Inferior parietal cortex (tissue), 1 donor: ENCODE measurements at regions not wholly inside any gene's neighbourhood (a gene's known extent, or its start where the extent isn't known, plus 50 kb on each side); places are given as distances from the start of the nearest gene placed in this dataset.
A peak's percentile ranks its signal among the peaks of the same experiment; 100 is the strongest.

Source experiments
- DNase-seq: peaks from one replicate; pipeline ENCODE4 v3.0.0-alpha.2; 2016; ENCODE audit errors: extremely low spot score

DNA sequence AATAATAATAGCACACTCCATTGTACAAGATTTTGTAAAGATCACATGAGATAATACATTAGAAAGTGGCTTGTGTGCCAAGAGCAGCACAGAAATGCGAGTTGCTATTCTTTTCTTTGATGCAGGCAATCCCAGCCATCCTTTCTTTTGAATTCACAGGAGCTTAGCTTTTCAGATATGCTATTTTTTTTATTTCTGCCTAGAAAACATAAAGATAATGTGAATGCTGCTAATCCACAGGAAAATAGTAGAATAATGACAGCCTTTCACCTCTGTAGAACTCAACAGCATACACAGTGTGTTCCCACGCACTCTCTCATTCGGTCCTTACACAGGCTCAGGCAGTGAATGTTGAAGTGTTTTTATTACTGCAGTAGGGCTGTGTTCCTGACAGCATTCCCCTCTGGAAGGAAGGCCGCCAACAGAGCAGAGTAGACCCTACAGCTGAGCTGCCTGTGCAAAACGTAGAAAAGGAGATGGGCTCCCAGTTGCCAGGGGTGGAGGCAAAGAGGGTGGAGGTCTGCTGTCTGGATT, 138.8 kb upstream of the TAPT1 start:
- DNase-seq: no peak

DNA sequence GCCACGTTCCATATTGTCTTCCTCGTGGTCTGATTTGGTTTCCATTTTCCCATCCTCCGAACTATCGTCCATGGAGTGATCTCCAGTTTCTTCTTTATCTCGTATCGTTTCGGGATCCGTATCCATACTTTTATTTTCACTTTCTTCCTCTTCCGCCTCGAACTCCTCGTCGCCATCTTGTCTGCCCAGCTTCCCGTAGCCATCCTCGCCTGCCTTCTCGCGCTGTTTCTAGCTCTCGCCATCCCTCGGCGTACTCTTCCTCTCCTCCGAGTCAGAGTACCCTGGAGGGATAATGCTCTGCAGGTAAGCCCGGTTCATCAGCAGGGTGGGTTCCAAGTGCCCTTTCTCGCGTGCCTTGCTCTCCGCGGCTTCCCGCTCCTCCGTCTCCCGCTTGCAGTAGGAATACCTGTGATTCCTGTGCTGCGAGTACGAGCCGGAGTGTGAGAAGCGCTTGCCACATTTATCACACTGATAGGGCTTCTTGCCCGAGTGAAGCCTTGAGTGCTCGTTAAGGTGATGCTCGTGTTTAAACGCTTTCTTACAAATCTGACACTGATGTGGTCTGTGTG, 134.5 kb upstream of the TAPT1 start:
- no peak for DNase-seq

DNA sequence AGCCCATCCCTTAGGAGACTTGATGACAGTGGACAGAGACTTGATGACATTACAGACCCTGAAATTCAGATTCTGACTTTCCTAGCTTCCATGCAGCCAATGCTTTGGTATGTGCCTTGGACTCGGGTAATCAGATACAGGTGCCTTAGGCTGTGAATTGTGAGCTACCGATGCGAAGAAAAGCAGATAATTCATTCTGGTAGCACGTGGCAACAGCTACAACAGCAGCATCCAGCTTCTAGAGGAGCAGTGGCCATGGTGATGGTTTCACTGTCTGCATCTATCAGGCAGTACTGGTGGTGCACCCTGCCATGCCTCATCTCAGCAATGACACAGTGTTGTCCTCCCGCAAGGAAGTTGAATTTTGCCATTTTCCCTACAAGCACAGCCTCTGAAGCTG, 126.9 kb upstream of the TAPT1 start:
- no peak for DNase-seq

DNA sequence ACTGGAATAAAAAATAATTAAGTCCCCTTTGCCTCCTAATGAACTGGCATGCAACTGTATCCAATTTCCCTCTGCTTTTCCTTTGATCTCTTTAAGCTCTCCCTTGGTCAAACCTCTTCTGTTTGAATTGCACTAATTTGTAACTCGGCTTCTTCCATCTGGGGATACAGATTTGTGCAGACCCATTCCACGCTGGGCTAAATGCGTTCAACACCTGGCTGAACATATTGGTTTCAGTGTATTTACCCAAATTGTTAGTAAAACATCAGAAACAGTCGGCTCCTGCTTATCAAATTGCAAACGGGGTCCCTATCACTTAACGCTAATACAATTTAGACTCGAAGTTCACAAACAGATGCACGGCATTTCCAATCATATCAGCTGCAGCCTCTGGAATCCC, 124.9 kb upstream of the TAPT1 start:
- DNase-seq: no peak

DNA sequence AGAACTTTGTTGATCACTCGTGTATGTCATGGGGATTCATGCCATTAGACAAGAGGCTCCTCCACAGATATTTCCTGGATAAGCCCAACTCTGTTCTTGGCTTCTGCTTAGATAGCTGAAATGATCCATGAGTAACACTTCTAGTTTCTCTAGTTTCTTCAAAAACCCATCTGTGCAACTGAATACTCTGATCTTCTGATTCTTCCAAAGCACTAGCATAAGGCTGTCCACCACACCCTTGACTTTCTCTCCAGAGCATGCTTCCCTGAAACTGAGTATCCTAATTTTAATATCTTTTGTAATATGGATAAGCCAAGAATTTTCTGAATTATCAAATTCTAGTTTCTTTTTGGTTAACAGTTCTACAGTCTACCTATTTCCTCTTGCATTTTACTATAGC, 118.6 kb upstream of the TAPT1 start:
- DNase-seq: no peak

DNA sequence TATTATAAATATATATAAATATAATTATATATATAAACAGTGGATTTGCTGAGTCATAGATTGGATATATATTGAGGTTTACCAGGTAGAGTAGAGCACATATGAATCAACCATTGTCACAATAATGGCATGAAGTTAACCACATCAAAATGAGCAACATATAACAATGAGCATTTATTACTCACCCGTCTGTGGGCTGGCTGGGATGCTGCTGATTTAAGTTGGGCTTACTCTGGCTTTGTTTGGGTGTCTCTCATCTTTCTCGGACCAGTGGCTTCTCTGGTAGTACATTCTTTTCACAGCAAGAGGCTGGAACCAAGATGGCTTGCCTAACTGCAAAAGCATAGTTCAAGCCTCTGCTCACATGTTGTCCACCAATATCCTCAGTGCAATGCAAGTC, 111.7 kb upstream of the TAPT1 start:
- no peak for DNase-seq

DNA sequence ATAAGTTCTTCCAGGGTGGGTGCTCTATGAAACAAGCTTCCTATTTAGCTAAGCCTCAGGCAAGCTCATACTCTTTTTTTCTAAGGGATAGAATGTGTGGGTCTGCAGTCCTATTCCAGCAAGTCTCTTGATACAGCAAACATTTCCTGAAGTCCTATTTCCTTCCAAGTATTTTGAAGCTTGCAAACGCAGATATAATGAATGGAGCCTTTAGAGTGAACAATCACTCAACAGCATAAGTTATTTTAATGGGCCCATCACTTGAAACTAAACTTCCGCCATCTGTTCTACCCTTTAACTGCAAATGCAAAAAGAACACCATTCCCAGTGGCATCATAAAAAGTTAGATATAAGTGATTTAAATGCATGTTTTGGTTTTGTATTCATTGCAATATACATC, 108.3 kb upstream of the TAPT1 start:
- DNase-seq: no peak

DNA sequence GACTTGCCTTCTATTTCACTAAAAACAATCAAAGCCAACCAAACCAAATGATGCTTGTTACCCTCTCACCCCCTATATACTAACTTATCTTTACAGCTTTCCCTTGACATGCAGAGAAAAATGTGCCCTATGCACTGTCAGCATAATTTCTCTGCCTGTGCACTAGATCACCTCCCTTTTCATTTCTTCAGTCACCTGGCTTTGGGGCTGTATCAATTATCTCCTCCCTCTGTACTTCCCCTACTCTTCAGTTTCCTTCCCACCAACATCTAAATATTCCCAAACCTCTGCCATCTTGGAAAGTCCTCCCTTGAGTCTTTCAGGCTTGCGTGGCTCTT, 103.5 kb upstream of the TAPT1 start:
- DNase-seq: no peak

DNA sequence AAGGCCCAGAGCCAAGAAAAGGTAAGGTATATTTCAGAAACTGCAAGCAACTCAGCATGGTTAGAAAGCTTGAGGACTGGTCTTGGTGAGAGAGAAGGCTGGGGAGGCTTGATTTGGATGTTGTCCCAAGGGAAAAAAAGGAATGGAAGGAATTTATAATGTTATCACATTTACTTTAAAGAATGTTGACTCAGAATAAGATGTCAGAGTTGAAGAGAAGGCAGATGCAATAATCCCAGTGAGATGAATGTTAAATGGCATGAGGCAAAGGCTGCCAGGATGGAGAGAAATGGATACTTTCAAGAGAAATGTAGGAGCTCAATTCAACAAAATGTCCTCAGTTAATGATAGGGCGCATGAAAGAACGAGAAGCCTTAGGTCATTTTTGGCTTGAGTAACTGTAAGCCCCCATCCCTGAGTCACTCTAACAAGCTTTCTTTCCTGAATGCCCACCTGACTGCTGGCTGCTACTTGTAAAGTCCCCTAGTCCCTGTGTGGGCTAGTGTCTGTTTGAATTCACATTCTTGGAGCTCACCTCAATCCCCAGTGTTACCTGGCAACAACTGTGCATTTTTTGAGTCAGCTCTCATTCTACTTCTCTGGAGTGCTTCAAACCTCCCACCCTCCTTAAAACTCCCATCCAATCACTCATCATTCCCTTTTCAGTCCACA, 103.0 kb upstream of the TAPT1 start:
- DNase-seq: no peak

DNA sequence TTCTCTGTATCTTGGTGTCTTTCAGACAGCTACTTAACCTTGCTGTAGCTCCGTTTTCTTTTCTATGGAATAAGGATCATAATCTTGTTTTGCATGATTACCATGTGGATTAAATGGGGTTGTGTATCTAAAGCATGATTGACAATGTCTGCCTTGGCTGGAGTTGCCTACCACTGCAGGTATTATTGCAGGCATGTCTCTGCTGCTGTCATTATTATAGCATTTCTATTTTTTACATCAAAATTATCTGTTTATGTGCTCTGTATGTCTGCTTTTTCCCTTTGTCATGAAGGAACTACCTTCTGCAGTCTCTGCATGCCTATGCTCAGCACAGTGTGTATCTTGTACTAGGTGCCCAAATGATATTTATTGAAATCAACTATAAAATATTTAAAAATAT, 95.9 kb upstream of the TAPT1 start:
- DNase-seq: no peak

DNA sequence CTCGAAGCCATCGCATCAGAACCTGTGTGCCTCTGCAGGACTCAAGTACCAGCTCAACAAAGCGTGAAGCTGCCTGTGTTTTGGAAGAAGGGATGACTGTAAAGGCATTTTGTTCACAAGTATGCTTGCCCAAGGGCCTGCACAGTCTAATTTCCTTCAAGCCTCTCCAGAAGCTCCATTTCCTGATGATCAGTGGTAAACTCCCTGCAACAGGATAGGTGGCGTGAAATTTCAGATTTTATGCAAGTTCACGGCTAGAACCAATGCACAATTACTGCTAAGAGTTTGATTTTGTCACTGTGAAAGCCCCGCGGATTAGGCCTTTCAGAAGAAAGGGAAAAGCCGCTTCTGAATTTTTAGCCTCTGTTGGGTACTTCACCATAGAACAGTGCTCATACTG, 89.2 kb upstream of the TAPT1 start:
- no peak for DNase-seq

DNA sequence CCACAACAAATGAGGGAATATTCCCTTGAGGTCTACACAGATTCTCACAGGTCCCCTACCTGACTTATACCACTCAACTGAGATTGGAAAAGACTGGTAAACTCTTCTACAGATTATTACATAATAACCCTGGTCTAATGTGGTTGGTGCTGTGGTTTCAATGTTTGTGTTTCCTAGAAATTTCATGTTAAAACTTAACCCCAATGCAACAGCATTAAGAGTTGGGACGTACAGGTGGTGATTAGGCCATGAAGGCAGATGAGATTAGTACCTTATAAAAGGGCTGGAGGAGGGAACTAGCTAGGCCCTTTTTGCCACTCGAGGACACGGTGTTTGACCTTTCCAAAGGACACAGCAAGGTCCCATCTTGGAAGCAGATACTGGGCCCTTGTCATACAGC, 84.3 kb upstream of the TAPT1 start:
- DNase-seq: no peak

DNA sequence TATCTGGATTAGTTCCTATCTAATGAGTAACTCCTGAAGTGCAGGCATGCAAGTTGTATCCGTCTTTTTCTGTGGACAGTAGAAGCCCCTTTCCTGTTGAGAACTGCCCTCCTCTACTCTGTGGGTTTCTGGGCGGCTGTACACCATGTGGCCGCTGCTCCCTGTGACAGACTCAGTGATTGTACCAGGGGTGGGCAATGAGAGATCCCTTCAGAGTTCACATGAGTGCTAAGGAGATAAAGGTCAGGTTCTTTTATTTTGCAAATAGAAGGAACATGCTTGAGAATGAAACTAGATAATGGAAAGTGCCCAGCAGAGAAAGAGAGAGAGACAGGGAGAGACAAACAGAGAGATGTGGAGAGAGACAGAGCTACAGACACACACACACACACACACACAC, 76.4 kb upstream of the TAPT1 start:
- DNase-seq: no peak

DNA sequence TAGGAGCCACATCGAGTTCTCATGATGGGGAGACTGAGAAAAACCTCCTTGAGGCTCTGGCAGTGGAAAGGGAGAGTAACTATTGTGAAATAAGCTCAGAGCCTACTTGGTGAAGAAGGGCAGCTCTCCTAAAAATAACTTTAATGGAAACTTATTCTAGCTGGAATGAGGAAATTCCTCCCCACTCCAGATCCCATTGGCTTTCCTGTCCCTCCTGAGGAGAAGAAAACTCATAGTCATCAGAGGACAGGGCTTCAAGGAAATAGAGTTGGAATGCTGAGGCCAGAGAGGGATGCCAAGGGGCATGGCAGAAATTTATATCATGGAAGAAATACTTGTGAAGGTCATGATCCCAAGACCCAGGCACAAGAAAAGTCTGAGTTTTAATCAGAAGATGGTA, 70.7 kb upstream of the TAPT1 start:
- no peak for DNase-seq

DNA sequence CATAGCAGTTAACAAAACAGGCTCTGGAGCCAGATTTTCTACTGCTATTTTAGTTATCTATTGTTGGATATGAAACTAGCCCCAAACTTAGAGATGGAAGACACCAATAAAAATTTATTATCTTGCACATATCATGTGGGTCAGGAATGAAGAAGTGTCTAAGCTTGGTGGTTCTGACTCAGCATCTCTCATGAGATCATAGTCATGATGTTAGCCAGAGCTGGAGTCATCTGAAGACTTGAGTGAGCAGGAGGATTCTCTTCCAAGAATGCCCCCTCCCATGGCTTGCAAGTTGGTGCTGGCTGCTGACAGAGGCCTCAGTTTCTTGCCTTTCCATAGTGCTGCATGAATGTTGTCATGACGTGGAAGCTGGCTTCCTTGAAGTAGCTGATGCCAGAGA, 68.2 kb upstream of the TAPT1 start:
- no peak for DNase-seq

DNA sequence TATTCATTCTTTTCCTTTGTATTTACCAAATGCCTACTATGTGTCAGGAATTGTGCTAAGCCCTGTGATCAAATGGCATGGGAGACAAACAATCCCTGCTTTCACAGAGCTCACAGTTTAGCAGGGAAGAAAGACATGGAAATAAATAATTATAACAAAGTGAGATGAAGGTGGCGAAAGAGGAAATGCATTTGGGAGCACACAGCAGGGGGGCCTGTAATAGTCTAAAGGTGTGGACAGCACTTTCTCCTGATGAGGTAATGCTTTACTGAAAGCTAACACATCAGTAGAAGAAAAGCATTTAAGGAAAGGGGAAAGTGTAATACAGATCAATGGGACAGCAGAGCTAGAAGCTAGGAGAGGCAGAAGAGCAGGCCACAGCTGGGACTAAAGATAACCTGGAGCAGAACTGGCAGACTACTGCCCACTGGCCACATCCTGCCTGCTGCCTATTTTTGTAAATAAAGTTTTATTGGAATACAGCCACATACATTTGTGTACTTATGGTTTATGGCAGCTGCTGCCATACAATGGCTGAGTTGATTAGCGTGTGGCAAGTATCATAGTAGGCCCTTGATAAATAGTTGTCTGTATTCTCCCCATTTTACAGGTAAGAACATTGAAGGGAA, 67.1 kb upstream of the TAPT1 start:
- no peak for DNase-seq

DNA sequence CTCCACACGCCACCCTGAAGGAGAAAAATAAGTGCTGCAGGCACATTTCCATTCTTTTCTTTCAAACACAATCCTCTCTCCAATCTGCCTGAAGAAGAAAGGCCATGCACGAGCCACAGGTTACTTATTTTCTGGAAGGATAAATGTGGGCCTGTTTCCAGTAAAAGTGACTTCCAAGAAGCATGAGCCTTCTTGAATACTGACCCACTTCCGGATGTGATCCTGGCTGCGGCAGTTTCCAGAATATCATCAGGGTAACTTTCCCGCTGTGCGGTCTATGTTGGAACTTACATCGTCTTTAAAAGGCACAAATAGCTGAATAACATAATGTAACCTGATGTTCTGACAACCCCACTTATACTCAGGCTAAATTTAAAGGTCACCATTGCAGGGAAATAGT, 66.3 kb upstream of the TAPT1 start:
- no peak for DNase-seq

DNA sequence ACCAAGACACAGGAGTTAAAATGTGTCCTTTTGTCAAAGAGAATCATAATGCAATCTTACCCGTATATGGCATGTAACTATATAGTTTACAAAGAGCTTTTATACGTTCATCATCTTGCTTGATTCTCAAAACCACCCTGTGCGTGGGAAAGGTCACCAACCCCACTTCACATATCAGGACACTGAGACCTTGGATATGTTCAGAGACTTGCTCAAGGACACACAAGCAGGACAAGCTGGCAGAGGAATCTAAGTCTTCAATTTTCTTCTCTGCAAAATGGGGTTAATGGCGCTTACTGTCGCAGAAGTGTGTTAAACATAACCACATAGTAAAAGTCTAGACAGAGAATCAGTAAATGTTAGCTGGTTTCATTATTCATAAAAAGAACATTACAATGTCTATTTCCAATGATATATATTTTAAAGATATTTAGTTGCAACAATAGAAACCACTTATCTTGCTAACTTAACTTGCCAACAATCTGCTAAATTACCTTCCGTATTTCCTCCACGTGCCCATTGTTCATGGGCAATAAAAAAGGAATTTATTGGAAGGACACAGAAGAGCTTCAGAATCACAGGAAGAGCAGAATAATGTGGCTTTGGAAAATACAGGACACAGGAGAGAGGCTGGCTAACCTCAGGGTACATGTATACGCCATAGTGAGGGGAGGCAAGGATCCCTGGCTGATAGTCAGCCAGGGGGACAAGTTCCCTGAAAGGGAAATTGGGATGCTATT, 64.6 kb upstream of the TAPT1 start:
- no peak for DNase-seq

DNA sequence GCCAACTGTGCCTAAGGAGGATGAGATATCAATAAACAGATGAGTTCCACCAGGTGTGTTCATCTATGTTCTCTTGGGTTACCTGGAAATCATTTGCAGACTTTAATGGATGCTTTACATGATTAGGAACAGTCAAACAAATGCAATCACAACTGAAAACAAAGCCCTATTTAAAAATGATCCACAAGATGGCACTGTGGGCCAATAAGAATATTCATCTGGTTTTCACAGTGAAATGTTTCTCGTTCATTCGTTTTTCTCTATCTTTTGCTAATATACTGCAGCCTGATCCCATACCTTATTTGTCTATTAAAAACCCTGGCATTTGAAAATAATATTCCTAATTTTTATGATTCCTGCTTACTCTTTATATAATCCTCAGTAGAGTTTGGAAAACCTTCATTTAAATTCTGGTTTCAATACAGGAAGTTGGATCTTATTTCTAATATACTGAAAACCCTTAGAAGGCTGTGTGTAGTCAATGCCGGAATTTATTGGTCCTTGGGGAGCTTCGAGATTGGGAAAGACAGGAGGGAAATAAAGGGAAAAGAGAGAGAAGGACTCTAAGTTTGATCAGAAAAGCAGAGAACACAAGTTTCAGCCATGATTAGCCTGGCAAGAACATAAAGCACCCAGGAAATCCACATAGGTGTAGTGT, 63.8 kb upstream of the TAPT1 start:
- DNase-seq: peak; percentile 88

DNA sequence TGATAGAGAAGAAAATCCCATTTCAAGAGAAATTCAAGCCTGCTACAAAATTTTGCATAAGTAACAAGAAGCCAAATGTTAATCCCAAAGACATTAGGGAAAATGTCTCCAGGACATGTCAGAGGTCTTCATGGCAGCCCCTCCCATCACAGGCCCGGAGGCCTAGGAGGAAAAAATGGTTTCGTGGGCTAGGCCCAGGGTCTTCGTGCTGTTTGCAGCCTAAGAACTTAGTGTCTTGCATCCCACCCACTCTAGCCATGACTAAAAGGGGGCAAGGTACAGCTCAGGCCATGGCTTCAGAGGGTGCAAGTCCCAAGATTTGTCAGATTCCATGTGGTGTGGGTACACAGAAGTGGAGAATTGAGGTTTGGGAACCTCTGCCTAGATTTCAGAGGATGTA, 57.8 kb upstream of the TAPT1 start:
- DNase-seq: no peak

DNA sequence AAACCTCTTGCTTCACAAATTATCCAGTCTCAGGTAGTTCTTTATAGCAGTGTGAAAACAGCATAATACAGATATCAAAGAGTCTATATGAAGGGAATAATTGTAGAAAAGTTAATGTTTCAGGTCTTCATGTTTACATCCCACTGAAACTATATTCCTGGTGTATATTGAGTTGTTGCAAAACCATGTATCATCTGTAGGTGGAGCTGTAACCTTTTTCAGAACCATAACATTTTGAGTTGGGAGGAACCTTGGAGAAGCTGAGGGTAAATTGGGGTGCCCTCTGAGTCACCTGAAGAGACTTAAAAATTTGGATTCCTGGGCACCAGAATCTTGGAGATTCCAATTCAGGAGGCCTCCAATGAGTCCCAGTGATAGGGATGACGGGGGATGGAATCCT, 51.9 kb upstream of the TAPT1 start:
- DNase-seq: no peak
